GM12878 (cell line): ENCODE measurements at regions not wholly inside any gene's neighbourhood (a gene's known extent, or its start where the extent isn't known, plus 50 kb on each side); places are given as distances from the start of the nearest gene placed in this dataset.

ENCODE experiments used
- ATAC-seq: fragments of 200-7000 bp; cut with Tn5 transposase; 3 replicates; pipeline ENCODE4 v1.9.1; 2020; ENCODE audit warnings: mild to moderate bottlenecking, moderate library complexity
- BruUV-seq: library from RNA; stranded (reverse); fragments of 400-500 nt; replicated peaks from 2 replicates; lab custom pipeline; 2021; lab: Mats Ljungman, UMichigan
- CTCF ChIA-PET: fragments of 300-600 bp; sonication (Branson Sonifier 250); formaldehyde crosslinking; extraction: SDS; loops from one replicate; lab custom pipeline; 2021; ENCODE audit warnings: inconsistent platforms; lab: Yijun Ruan, JAX
- POLR2A ChIA-PET: fragments of 350-600 bp; formaldehyde crosslinking; extraction: SDS; loops from one replicate; lab custom pipeline; 2021; ENCODE audit warnings: inconsistent platforms; lab: Charles Lee
- RAD21 ChIA-PET: fragments of 300-600 bp; sonication (Branson Sonifier 250); formaldehyde crosslinking; loops from one replicate; lab custom pipeline; 2023; ENCODE audit warnings: antibody characterized with exemption; ENCODE audit not compliant: unreplicated experiment; lab: Charles Lee
- SMC1A ChIA-PET: fragments of 300-600 bp; sonication (Branson Sonifier 250); formaldehyde crosslinking; loops from one replicate; lab custom pipeline; 2023; ENCODE audit not compliant: unreplicated experiment, uncharacterized antibody; lab: Charles Lee
- DNase-seq: peaks from one replicate; pipeline ENCODE4 v3.0.0-alpha.2; 2011; ENCODE audit warnings: low read depth, low spot score
- FAIRE-seq: peaks from 3 replicates; lab custom pipeline; 2011; peaks lifted over from hg19 to GRCh38; lab: Jason Lieb, UNC
- H2AFZ ChIP-seq: 2 replicates; pipeline ENCODE4 v1.6.0; 2011; ENCODE audit warnings: low read depth, low read length, control low read depth; ENCODE audit not compliant: control insufficient read depth
- H3K27ac ChIP-seq: 2 replicates; pipeline ENCODE4 v1.5.1; 2011; ENCODE audit warnings: control low read depth; ENCODE audit not compliant: control insufficient read depth, insufficient read depth
- H3K27me3 ChIP-seq, 2 experiments: replicated peaks in 1 of 2; 2 replicates each; pipeline versions ENCODE4 v1.6.0 to v1.6.1; 2011; ENCODE audit warnings: low read length in 1 of 2; ENCODE audit not compliant: control insufficient read depth in 2 of 2, insufficient read depth in 2 of 2
- H3K36me3 ChIP-seq, 2 experiments: 2 replicates each; pipeline ENCODE4 v1.5.1; 2011; ENCODE audit warnings: low read length in 1 of 2; ENCODE audit not compliant: control insufficient read depth in 2 of 2, insufficient read depth in 2 of 2
- H3K4me1 ChIP-seq: 2 replicates; pipeline ENCODE4 v1.6.1; 2011; ENCODE audit warnings: mild to moderate bottlenecking, low read length, moderate library complexity, mixed read lengths; ENCODE audit not compliant: control insufficient read depth, insufficient read depth
- H3K4me2 ChIP-seq: 2 replicates; pipeline ENCODE4 v1.6.0; 2011; ENCODE audit warnings: control low read depth; ENCODE audit not compliant: control insufficient read depth, insufficient read depth
- H3K4me3 ChIP-seq: fragments of 200-600 bp; sonication (generic); 2 replicates; pipeline ENCODE4 v1.5.1; 2016
- H3K79me2 ChIP-seq: 2 replicates; pipeline ENCODE4 v1.6.0; 2011; ENCODE audit warnings: low read length; ENCODE audit not compliant: control insufficient read depth, insufficient read depth
- H3K9ac ChIP-seq: 2 replicates; pipeline ENCODE4 v1.8.0; 2011; ENCODE audit warnings: low read length, control low read depth, mixed read lengths; ENCODE audit not compliant: control insufficient read depth, insufficient read depth
- H3K9me3 ChIP-seq: replicated peaks from 3 replicates; pipeline ENCODE4 v1.5.1; 2011; ENCODE audit warnings: mild to moderate bottlenecking, low read length; ENCODE audit not compliant: control insufficient read depth, insufficient read depth
- H4K20me1 ChIP-seq: 2 replicates; pipeline ENCODE4 v1.6.0; 2011; ENCODE audit not compliant: control insufficient read depth, insufficient read depth
- BACH1 ChIP-seq: fragments of 450-650 bp; IDR thresholded peaks from 2 replicates; pipeline ENCODE4 v1.6.1; 2017; ENCODE audit warnings: mild to moderate bottlenecking, borderline replicate concordance
- CBFB ChIP-seq: IDR thresholded peaks from 2 replicates; pipeline ENCODE4 v1.6.1; 2016; ENCODE audit warnings: antibody characterized with exemption, low read depth
- HDGF ChIP-seq: fragments of 450-650 bp; IDR thresholded peaks from 2 replicates; pipeline ENCODE4 v1.6.1; 2016; ENCODE audit warnings: antibody characterized with exemption
- LARP7 ChIP-seq: fragments of 450-650 bp; IDR thresholded peaks from 2 replicates; pipeline ENCODE4 v1.6.1; 2017; ENCODE audit warnings: mild to moderate bottlenecking
- NBN ChIP-seq: fragments of 450-650 bp; IDR thresholded peaks from 2 replicates; pipeline ENCODE4 v1.6.1; 2016
- POU2F2 ChIP-seq: IDR thresholded peaks from 3 replicates; pipeline ENCODE4 v1.6.1; 2011; ENCODE audit warnings: low read depth, mild to moderate bottlenecking, low read length, borderline replicate concordance
- REST ChIP-seq: IDR thresholded peaks from 2 replicates; pipeline ENCODE4 v1.6.1; 2012; ENCODE audit warnings: mild to moderate bottlenecking, low read depth, low read length
- SKIL ChIP-seq: fragments of 450-650 bp; IDR thresholded peaks from 2 replicates; pipeline ENCODE4 v1.6.1; 2017; ENCODE audit warnings: mild to moderate bottlenecking, low read depth, inconsistent platforms; ENCODE audit not compliant: poor library complexity, severe bottlenecking
- SPI1 ChIP-seq: IDR thresholded peaks from 2 replicates; pipeline ENCODE4 v1.6.1; 2011; ENCODE audit warnings: low read depth, mild to moderate bottlenecking, low read length, moderate library complexity, borderline replicate concordance; ENCODE audit not compliant: insufficient read depth
- TAF1 ChIP-seq: IDR thresholded peaks from 2 replicates; pipeline ENCODE4 v1.6.1; 2011; ENCODE audit warnings: mild to moderate bottlenecking, low read depth, low read length, borderline replicate concordance
- ZBTB11 ChIP-seq: fragments of 450-650 bp; formaldehyde crosslinking; IDR thresholded peaks from 2 replicates; pipeline ENCODE4 v1.5.0; 2022; ENCODE audit warnings: mild to moderate bottlenecking, missing genetic modification characterization
- ZNF217 ChIP-seq: fragments of 450-650 bp; IDR thresholded peaks from 2 replicates; pipeline ENCODE4 v1.6.1; 2017; ENCODE audit warnings: antibody characterized with exemption, mild to moderate bottlenecking
- WGBS: methylation state at CpG from one replicate; pipeline ENCODE4 v1.1.6; 2016; ENCODE audit warnings: low lambda C conversion rate; ENCODE audit not compliant: insufficient replicate concordance, insufficient coverage; ENCODE audit errors: missing lambda C conversion rate; 5-methylcytosine and 5-hydroxymethylcytosine counted together
- in situ Hi-C: fragments of 300-500 bp; cut with MboI; formaldehyde crosslinking; loops from 9 replicates; pipeline ENCODE4 v1.14.3; 2018; ENCODE audit warnings: mixed read lengths
- intact Hi-C: fragments of 100-400 bp; cut with micrococcal nuclease; formaldehyde crosslinking; loops from one replicate; pipeline ENCODE4 v1.14.2; 2022; ENCODE audit not compliant: unreplicated experiment
- TF ChIP-seq, protein P1 (sequence below): IDR thresholded peaks from 2 replicates; pipeline ENCODE4 v1.6.1; 2011; ENCODE audit warnings: low read depth, low read length, improper control_type of control experiment, borderline replicate concordance

DNA sequence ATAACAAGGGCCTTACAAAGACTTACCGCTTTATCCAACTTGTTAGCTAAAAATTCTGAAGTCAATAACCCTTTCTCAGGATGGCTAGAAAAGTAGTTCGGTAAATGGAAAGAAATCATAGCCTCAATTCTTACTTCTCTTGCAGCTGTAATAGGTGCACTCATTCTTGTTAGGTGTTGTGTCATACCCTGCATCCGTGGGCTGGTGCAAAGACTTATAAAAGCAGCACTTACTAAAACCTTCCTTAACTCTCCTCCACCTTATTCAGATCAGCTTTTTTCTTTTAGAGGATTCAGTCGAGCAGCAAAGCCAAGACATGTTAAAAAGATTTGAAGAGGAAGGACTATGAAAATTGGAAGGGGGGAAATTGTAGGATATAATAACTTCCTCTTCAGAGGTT, 238.2 kb upstream of the DIO3 start:
- Histone ChIP-seq H3K9ac (no peak overlapping the region), H3K27me3 (no peaks in the 10 kb centered on the region), H4K20me1 (no peaks in the 10 kb centered on the region), H3K4me2 (no peak overlapping the region), H3K4me1 (no peaks in the 10 kb centered on the region), H3K27ac (no peak overlapping the region), H3K4me3 (no peak overlapping the region), H3K36me3 (no peaks in the 10 kb centered on the region), H2AFZ (no peak overlapping the region), H3K79me2 (no peaks in the 10 kb centered on the region), H3K9me3 (no peaks in the 10 kb centered on the region)
- in situ Hi-C loops (no loop called here), intact Hi-C loops (no loop called here)
- ATAC-seq (no peak), DNase-seq (no peak), FAIRE-seq (no peak)
- RAD21 ChIA-PET = no interaction called here
- SMC1A ChIA-PET = no interaction called here
- BruUV-seq = no TSS peak
- WGBS = 20% methylated on average over 4 of the region's 4 CpGs
- CTCF ChIA-PET = no interaction called here
- POLR2A ChIA-PET = no interaction called here
- TF ChIP-seq SKIL (no peak), HDGF (no peak), POU2F2 (no peak), LARP7 (no peak), ZNF217 (no peak), REST (no peak), BACH1 (no peak), NBN (no peak), SPI1 (no peak), ZBTB11 (CRISPR knock-in tag) (no peak), TAF1 (no peak), CBFB (no peak)
- TF ChIP-seq, protein P1, sequence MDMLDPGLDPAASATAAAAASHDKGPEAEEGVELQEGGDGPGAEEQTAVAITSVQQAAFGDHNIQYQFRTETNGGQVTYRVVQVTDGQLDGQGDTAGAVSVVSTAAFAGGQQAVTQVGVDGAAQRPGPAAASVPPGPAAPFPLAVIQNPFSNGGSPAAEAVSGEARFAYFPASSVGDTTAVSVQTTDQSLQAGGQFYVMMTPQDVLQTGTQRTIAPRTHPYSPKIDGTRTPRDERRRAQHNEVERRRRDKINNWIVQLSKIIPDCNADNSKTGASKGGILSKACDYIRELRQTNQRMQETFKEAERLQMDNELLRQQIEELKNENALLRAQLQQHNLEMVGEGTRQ = no peak
